ENCODE measurements at regions not wholly inside any gene's neighbourhood (a gene's known extent, or its start where the extent isn't known, plus 50 kb on each side); places are given as distances from the start of the nearest gene placed in this dataset.

DNA sequence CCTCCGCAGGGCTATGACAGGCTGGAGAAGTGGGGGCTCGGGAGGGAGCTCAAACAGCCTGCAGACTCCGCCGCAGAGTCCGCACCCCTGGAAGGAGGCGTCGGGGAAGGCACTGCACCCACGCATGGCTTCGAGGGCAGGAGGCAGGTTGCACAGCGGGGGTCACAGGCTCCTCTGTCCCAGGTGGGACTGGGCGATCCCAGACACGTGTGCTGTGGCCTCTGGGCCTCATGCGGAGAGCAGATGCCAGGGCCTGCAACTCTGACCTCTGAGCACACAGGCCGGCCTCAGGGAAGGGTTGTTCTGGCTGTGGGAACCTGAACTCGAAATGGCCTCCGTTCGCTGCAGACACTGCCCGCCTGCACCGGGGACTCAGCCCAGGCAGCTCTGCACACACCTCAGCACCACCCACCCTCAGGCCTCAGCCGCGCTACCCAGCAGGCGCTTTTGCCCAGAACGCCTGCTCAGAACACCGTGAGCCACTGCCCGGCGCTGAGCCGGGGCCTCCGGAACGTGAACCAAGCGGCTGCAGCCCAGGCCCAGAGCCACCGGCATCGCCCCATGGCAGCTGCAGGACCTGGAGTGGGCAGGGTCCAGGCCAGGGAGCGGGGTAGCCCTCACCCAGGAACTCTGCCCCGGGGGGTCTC is 71.8 kb upstream of the ADGRA1 start:
- Histone ChIP-seq H3K4me1 (ENCODE audit: control insufficient read depth in 2 of 2, insufficient read depth in 2 of 2, low read length in 2 of 2) (no peaks in the 10 kb centered on the region), H3K36me3 (ENCODE audit: control insufficient read depth in 2 of 3, insufficient read depth in 3 of 3, low read length in 3 of 3) (no peaks in the 10 kb centered on the region), H3K27ac (ENCODE audit: low read depth, low read length) (no peak overlapping the region), H3K4me3 (ENCODE audit: low read length) (no peak overlapping the region), H3K27me3 (ENCODE audit: control insufficient read depth in 2 of 2, insufficient read depth in 2 of 2, low read length in 2 of 2) (no peaks in the 10 kb centered on the region), H3K9me3 (ENCODE audit: control insufficient read depth in 2 of 3, low read length in 3 of 3) (no peaks in the 10 kb centered on the region)
- Mint-ChIP-seq H3K27ac (no peak overlapping the region), H3K9me3 (peaks cover 0 to 1% (median 0%) of the 10 kb centered on the region in 11 donors), H3K4me1 (peaks cover 0 to 2% (median 0%) of the 10 kb centered on the region in 7 donors), H3K4me3 (no peak overlapping the region), H3K36me3 (peaks cover 0 to 4% (median 0%) of the 10 kb centered on the region in 5 donors), H3K27me3 (peaks cover 0 to 6% (median 4%) of the 10 kb centered on the region in 5 donors)
- POLR2A ChIA-PET = no interaction called here
- ATAC-seq (no peak), DNase-seq (no peak)
- CTCF ChIA-PET = no interaction called here
- intact Hi-C loops (cut with micrococcal nuclease) = no loop called here

DNA sequence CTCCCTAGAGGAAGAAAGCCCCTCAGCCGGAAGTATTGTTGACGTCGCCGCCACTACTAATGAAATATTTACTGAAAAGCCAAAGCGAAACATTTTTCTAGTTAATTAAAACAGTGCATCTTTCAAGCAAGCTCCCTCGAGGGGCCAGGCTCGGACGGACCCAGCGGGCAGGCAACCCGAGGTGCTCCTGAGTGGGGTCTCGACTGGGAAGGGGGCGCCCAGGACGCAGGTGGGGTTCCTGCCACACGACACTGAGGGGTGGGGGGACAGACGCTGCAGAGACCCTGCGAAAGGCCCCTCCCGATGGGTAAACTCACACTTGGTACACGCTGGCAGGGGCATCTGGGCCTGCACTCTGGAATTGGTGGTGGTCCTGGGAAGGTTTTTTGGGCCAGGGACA is 72.4 kb upstream of the ADGRA1 start:
- peaks cover 0 to 4% (median 0%) of the 10 kb centered on the region in 5 donors for H3K36me3 Mint-ChIP-seq
- peaks cover 0 to 2% (median 0%) of the 10 kb centered on the region in 7 donors for H3K4me1 Mint-ChIP-seq
- no peak for ATAC-seq
- no peaks in the 10 kb centered on the region for H3K4me1 ChIP-seq (ENCODE audit: control insufficient read depth in 2 of 2, insufficient read depth in 2 of 2, low read length in 2 of 2)
- POLR2A ChIA-PET = no interaction called here
- CTCF ChIA-PET = no interaction called here
- peaks cover 0 to 1% (median 0%) of the 10 kb centered on the region in 11 donors for H3K9me3 Mint-ChIP-seq
- DNase-seq = no peak
- H3K4me3 ChIP-seq (ENCODE audit: low read length) = no peak overlapping the region
- no peaks in the 10 kb centered on the region for H3K36me3 ChIP-seq (ENCODE audit: control insufficient read depth in 2 of 3, insufficient read depth in 3 of 3, low read length in 3 of 3)
- peaks cover 0 to 6% (median 4%) of the 10 kb centered on the region in 5 donors for H3K27me3 Mint-ChIP-seq
- no peaks in the 10 kb centered on the region for H3K27me3 ChIP-seq (ENCODE audit: control insufficient read depth in 2 of 2, insufficient read depth in 2 of 2, low read length in 2 of 2)
- no peak overlapping the region for H3K27ac ChIP-seq (ENCODE audit: low read depth, low read length)
- no peak overlapping the region for H3K4me3 Mint-ChIP-seq
- H3K9me3 ChIP-seq (ENCODE audit: control insufficient read depth in 2 of 3, low read length in 3 of 3) = no peaks in the 10 kb centered on the region
- H3K27ac Mint-ChIP-seq = no peak overlapping the region
- intact Hi-C loops (cut with micrococcal nuclease) = no loop called here

DNA sequence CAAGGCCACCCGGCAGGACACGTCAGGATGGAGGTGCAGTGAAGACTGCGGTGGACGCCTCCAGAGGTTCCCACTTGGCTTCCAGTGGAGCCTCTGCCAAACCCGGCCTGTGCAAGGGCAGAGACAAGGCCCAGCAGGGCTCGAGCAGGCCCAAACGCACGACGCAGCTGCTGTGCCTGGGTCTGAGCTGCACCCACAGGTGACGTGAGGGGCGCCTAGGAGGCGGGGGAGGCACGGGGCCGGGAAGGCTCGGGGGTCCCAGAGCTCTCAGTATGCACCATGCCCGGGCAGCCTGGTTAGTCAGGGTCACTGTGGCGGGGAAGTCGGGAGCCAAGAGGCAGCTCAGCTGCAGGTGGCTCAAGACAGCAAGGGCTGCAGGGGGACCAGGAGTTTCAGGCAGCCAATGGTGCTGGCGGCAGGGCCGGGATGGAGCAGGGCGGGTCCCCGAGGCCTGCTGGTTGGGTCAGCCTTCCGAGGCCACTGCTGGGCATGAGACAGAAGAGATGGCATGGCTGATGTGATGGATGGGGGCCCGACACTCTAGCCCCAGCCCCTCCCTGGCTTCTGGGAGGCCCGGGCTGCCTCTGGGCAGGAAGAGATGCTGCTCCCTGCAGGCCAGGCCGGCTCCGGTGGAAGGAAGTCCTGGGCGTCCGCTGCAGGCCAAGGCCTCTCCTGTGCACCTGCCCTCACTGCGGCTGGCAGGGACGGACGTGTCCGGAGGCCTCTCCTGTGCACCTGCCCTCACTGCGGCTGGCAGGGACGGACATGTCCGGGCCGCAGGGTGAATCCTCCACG is 72.2 kb upstream of the CFAP46 start:
- H3K36me3 ChIP-seq (ENCODE audit: control insufficient read depth in 2 of 3, insufficient read depth in 3 of 3, low read length in 3 of 3) = no peaks in the 10 kb centered on the region
- ATAC-seq (no peak), DNase-seq (no peak)
- H3K4me1 Mint-ChIP-seq = peaks cover 0 to 2% (median 0%) of the 10 kb centered on the region in 7 donors
- H3K4me3 Mint-ChIP-seq = no peak overlapping the region
- peaks cover 0 to 6% (median 4%) of the 10 kb centered on the region in 5 donors for H3K27me3 Mint-ChIP-seq
- intact Hi-C loops (cut with micrococcal nuclease) = no loop called here
- H3K4me3 ChIP-seq (ENCODE audit: low read length) = no peak overlapping the region
- no peak overlapping the region for H3K27ac ChIP-seq (ENCODE audit: low read depth, low read length)
- H3K4me1 ChIP-seq (ENCODE audit: control insufficient read depth in 2 of 2, insufficient read depth in 2 of 2, low read length in 2 of 2) = no peaks in the 10 kb centered on the region
- POLR2A ChIA-PET = no interaction called here
- CTCF ChIA-PET = no interaction called here
- H3K36me3 Mint-ChIP-seq = peaks cover 0 to 4% (median 0%) of the 10 kb centered on the region in 5 donors
- no peak overlapping the region for H3K27ac Mint-ChIP-seq
- H3K9me3 ChIP-seq (ENCODE audit: control insufficient read depth in 2 of 3, low read length in 3 of 3) = no peaks in the 10 kb centered on the region
- H3K9me3 Mint-ChIP-seq = peaks cover 0 to 1% (median 0%) of the 10 kb centered on the region in 11 donors
- H3K27me3 ChIP-seq (ENCODE audit: control insufficient read depth in 2 of 2, insufficient read depth in 2 of 2, low read length in 2 of 2) = no peaks in the 10 kb centered on the region

DNA sequence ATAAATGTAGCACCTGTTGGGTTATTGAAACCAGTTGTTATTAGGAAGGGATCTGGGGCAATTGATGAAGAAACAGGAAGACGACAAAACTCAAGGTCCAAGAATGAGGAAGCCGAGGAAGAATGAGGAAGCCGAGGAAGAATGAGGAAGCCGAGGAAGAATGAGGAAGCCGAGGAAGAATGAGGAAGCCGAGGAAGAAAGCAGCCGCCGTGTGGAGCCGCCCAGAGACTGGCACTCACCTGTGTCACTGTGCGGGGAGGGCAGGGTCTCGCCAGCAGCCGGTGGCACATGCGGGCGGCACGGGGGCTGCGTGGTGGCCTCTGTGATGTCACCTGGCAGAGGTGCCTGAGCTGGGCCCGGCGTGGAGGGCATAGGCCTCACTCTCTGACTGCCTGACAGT is 71.1 kb upstream of the CFAP46 start:
- no peaks in the 10 kb centered on the region for H3K27me3 ChIP-seq (ENCODE audit: control insufficient read depth in 2 of 2, insufficient read depth in 2 of 2, low read length in 2 of 2)
- no peaks in the 10 kb centered on the region for H3K9me3 ChIP-seq (ENCODE audit: control insufficient read depth in 2 of 3, low read length in 3 of 3)
- DNase-seq (no peak), ATAC-seq (peak; percentile 21)
- no peak overlapping the region for H3K27ac ChIP-seq (ENCODE audit: low read depth, low read length)
- H3K4me3 ChIP-seq (ENCODE audit: low read length) = no peak overlapping the region
- ChIA-PET CTCF (no interaction called here), POLR2A (no interaction called here)
- Mint-ChIP-seq H3K27ac (no peak overlapping the region), H3K27me3 (peaks cover 0 to 6% (median 4%) of the 10 kb centered on the region in 5 donors), H3K9me3 (peaks cover 0 to 1% (median 0%) of the 10 kb centered on the region in 11 donors), H3K4me1 (peaks cover 0 to 2% (median 0%) of the 10 kb centered on the region in 7 donors), H3K36me3 (peaks cover 0 to 4% (median 0%) of the 10 kb centered on the region in 5 donors), H3K4me3 (no peak overlapping the region)
- no peaks in the 10 kb centered on the region for H3K36me3 ChIP-seq (ENCODE audit: control insufficient read depth in 2 of 3, insufficient read depth in 3 of 3, low read length in 3 of 3)
- H3K4me1 ChIP-seq (ENCODE audit: control insufficient read depth in 2 of 2, insufficient read depth in 2 of 2, low read length in 2 of 2) = no peaks in the 10 kb centered on the region
- intact Hi-C loops (cut with micrococcal nuclease) = no loop called here

DNA sequence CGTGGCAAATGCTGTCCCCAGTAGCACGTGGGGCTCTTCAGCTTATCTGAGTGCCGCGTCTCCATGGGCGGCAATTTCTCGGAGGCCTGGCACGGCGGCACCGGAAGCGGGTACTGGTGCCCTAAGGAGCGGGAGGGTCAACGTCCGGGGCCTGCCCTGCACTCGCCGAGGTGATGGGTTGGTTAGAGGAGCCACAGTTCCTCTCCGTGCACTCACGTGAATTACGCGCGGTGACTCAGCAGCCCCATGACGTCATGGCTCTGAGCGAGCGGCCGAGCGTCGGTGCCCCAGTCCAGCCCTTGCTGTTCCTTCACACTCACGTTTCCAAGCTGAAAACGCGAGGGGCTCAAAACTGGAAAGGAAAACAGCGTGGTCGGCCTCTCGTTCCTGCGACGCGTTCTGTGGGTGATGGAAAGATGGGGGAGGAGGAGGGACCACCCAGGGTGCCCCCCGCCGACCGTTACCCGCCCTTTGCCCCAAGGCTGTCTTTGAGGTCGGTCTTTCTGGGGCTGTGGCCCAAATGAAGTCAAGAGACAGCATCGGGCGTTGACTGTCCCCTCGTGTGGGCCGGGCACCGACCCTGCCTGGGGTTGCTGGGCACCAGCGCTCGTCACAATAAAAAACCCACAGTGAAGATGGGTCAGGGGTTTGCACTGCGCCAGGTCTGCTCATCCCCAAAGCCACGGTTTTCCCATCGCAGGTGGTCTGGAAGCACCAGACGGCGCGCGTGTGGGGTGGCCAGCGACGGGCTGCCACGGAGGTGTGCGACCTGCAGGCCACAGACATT is 70.4 kb upstream of the CFAP46 start:
- peak; percentile 56 for ATAC-seq

DNA sequence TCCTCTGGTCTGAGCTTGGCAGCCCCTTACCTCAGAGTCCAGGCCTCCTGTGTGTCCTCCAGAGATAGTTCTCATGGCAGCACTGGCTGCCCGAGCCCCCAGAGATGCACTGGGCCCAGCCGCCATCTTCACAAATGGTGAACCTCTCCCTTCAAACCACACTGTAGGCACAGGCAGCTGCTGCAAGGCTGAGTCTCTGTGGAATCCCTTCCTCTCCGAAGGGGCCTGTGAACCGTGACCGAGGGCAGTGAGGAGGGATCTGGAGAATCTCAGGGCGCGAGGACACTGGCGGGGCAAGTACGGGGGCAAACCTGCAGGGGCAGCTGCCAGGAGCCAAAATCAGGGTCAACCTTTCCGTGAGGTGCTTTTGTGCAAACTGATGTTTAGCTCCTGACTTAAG is 69.5 kb upstream of the CFAP46 start:
- no peaks in the 10 kb centered on the region for H3K4me1 ChIP-seq (ENCODE audit: control insufficient read depth in 2 of 2, insufficient read depth in 2 of 2, low read length in 2 of 2)

More for the DNA sequence above, 70.4 kb upstream of the CFAP46 start:
- Mint-ChIP-seq H3K9me3 (peaks cover 0 to 1% (median 0%) of the 10 kb centered on the region in 11 donors), H3K27ac (no peak overlapping the region), H3K4me3 (no peak overlapping the region), H3K27me3 (peaks cover 0 to 6% (median 4%) of the 10 kb centered on the region in 5 donors), H3K36me3 (peaks cover 0 to 4% (median 0%) of the 10 kb centered on the region in 5 donors), H3K4me1 (peaks cover 0 to 2% (median 0%) of the 10 kb centered on the region in 7 donors)
- Histone ChIP-seq H3K27ac (ENCODE audit: low read depth, low read length) (no peak overlapping the region), H3K4me3 (ENCODE audit: low read length) (no peak overlapping the region), H3K9me3 (ENCODE audit: control insufficient read depth in 2 of 3, low read length in 3 of 3) (no peaks in the 10 kb centered on the region), H3K27me3 (ENCODE audit: control insufficient read depth in 2 of 2, insufficient read depth in 2 of 2, low read length in 2 of 2) (no peaks in the 10 kb centered on the region), H3K36me3 (ENCODE audit: control insufficient read depth in 2 of 3, insufficient read depth in 3 of 3, low read length in 3 of 3) (no peaks in the 10 kb centered on the region), H3K4me1 (ENCODE audit: control insufficient read depth in 2 of 2, insufficient read depth in 2 of 2, low read length in 2 of 2) (no peaks in the 10 kb centered on the region)
- intact Hi-C loops (cut with micrococcal nuclease) = no loop called here
- DNase-seq = peak in 1 of 9 donors; percentile 31
- CTCF ChIA-PET = no interaction called here
- POLR2A ChIA-PET = no interaction called here

More for the DNA sequence above, 69.5 kb upstream of the CFAP46 start:
- ATAC-seq (no peak), DNase-seq (no peak)
- ChIA-PET CTCF (no interaction called here), POLR2A (no interaction called here)
- H3K36me3 Mint-ChIP-seq = peaks cover 0 to 4% (median 0%) of the 10 kb centered on the region in 5 donors
- peaks cover 0 to 1% (median 0%) of the 10 kb centered on the region in 11 donors for H3K9me3 Mint-ChIP-seq
- Histone ChIP-seq H3K27ac (ENCODE audit: low read depth, low read length) (no peak overlapping the region), H3K9me3 (ENCODE audit: control insufficient read depth in 2 of 3, low read length in 3 of 3) (no peaks in the 10 kb centered on the region), H3K4me3 (ENCODE audit: low read length) (no peak overlapping the region), H3K36me3 (ENCODE audit: control insufficient read depth in 2 of 3, insufficient read depth in 3 of 3, low read length in 3 of 3) (no peaks in the 10 kb centered on the region), H3K27me3 (ENCODE audit: control insufficient read depth in 2 of 2, insufficient read depth in 2 of 2, low read length in 2 of 2) (no peaks in the 10 kb centered on the region)
- peaks cover 0 to 2% (median 0%) of the 10 kb centered on the region in 7 donors for H3K4me1 Mint-ChIP-seq
- H3K27me3 Mint-ChIP-seq = peaks cover 0 to 6% (median 4%) of the 10 kb centered on the region in 5 donors
- intact Hi-C loops (cut with micrococcal nuclease) = no loop called here
- H3K4me3 Mint-ChIP-seq = no peak overlapping the region
- no peak overlapping the region for H3K27ac Mint-ChIP-seq

All from naive thymus-derived CD4-positive, alpha-beta T cell (primary cell).